ENCODE measurements at regions not wholly inside any gene's neighbourhood (a gene's known extent, or its start where the extent isn't known, plus 50 kb on each side); places are given as distances from the start of the nearest gene placed in this dataset.

DNA sequence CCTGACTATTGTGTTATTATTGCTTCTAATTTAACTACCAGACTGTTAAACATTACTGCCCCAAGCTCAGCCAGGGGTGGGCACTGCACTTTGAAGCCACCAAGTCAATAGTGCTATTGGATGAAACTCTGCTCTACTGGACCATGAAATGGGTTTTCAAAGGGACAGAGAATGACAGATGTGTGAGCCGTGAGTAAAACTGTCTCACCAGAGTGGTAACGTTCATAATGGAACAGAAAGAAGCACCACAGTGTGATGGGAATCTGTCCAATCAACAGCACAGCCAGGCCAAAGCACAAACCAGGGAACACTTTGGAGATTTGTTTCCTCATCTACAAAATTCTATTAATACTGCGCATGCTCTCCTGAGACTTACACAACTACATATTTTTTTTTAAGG, 171.8 kb upstream of the LPP start:
- H3K27ac ChIP-seq, result no peak overlapping the region
- peaks cover 0 to 3% (median 0%) of the 10 kb centered on the region in 4 donors for H3K4me1 ChIP-seq
- H3K9me3 ChIP-seq, result no peaks in the 10 kb centered on the region
- no peak overlapping the region for H3K4me3 ChIP-seq
- no peaks in the 10 kb centered on the region for H3K27me3 ChIP-seq
- TF ChIP-seq CTCF (IDR thresholded peaks at IDR 0.05) (no peak), EP300 (IDR thresholded peaks at IDR 0.05) (no peak), POLR2A (IDR thresholded peaks at IDR 0.05) (no peak)
- 84 to 92% methylated on average over 3 of the region's 3 CpGs for WGBS, 2 donors
- no peak for DNase-seq (ENCODE audit: low spot score in 2 of 2)
- no peaks in the 10 kb centered on the region for H3K36me3 ChIP-seq

- WGBS, 2 donors, result 77 to 80% methylated on average over 6 of the region's 6 CpGs
- Histone ChIP-seq H3K27ac (no peak overlapping the region), H3K27me3 (no peaks in the 10 kb centered on the region), H3K9me3 (no peaks in the 10 kb centered on the region), H3K4me3 (no peak overlapping the region), H3K4me1 (peaks cover 0 to 3% (median 0%) of the 10 kb centered on the region in 4 donors), H3K36me3 (no peaks in the 10 kb centered on the region)
- DNase-seq (ENCODE audit: low spot score in 2 of 2), result peak in 1 of 2 donors; percentile 32
- no peak for TF ChIP-seq CTCF (IDR thresholded peaks at IDR 0.05)
- TF ChIP-seq POLR2A (IDR thresholded peaks at IDR 0.05), result no peak
- no peak for TF ChIP-seq EP300 (IDR thresholded peaks at IDR 0.05)
Observed at GRCh38 chr3:187983484-187984124, 170.4 kb upstream of the LPP start.

DNA sequence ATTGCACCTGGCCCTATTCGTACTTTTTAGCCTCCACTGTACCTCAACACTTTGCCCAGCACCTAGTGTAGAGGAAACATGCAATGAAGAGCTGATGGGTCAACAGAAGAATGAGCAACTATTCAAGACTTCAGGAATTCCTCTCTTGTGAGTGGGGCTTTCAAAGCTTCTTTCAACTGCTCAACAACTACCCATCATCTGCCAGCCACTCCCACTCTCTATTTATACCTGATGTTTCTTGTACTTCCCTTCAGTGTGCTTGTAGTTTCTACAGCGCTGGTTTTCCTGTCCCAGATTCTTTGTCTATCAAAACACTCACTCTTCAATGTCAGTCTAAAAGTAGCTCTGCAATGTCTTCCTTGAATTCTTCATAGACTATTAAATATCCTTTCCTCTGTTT, 168.3 kb upstream of the LPP start:
- H3K4me3 ChIP-seq, result no peak overlapping the region
- H3K9me3 ChIP-seq, result no peaks in the 10 kb centered on the region
- no peak for TF ChIP-seq POLR2A (IDR thresholded peaks at IDR 0.05)
- no peak for TF ChIP-seq CTCF (IDR thresholded peaks at IDR 0.05)
- no peak for TF ChIP-seq EP300 (IDR thresholded peaks at IDR 0.05)
- no peak overlapping the region for H3K27ac ChIP-seq
- peaks cover 0 to 9% (median 3%) of the 10 kb centered on the region in 4 donors for H3K4me1 ChIP-seq
- H3K36me3 ChIP-seq, result no peaks in the 10 kb centered on the region
- WGBS, 2 donors, result 89 to 94% methylated on average over 2 of the region's 2 CpGs
- no peaks in the 10 kb centered on the region for H3K27me3 ChIP-seq
- no peak for DNase-seq (ENCODE audit: low spot score in 2 of 2)

DNA sequence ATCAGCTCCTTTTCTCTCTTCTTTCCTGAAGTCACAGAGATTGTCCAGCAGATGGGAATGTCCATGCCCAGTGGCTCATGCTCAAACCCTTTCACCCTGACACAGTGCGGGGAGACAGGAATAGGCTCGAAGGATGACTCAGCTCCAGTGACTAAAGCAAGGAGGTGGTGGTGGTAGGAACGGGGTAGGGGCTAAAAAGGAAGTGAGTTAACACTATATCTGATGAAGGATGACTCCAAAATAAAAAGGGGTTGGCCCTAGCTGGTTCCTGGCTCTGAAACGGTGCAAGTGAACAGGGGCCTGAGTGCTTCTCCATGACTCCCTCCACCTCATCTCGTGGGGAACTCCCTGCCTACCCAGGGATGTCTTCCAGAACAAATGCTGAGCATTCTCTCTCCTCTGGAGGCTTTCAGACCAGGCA, 167.4 kb upstream of the LPP start:
- WGBS, 2 donors, result 58 to 61% methylated on average over 5 of the region's 5 CpGs

DNA sequence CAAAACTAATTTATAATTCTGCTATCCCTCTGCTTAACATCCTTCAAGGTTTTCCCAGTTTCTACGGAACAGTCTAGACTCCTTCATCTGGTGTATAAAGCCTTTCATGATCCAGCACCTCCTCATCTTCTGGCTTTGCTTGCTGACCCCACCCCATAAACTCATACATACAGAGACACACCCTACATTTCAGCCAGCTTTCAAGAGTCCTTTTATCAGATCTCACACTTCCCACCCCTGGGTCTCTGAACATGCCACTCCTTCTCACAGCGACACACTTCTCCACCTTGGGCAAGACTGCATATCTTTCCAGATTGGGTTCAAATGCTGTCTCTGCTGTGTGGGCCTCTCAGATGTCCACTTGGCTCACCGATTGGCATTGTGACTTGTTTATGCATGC, 166.8 kb upstream of the LPP start:
- 87 to 94% methylated on average over 3 of the region's 3 CpGs for WGBS, 2 donors
- no peak for DNase-seq (ENCODE audit: low spot score in 2 of 2)

More for the DNA sequence above, 167.4 kb upstream of the LPP start:
- TF ChIP-seq POLR2A (IDR thresholded peaks at IDR 0.05) (no peak), EP300 (IDR thresholded peaks at IDR 0.05) (no peak)
- no peak for DNase-seq (ENCODE audit: low spot score in 2 of 2)
- Histone ChIP-seq H3K27me3 (no peaks in the 10 kb centered on the region), H3K4me1 (peaks cover 0 to 9% (median 3%) of the 10 kb centered on the region in 4 donors), H3K27ac (no peak overlapping the region), H3K36me3 (no peaks in the 10 kb centered on the region), H3K9me3 (no peaks in the 10 kb centered on the region), H3K4me3 (no peak overlapping the region)

More for the DNA sequence above, 166.8 kb upstream of the LPP start:
- Histone ChIP-seq H3K4me1 (peaks cover 0 to 9% (median 3%) of the 10 kb centered on the region in 4 donors), H3K9me3 (no peaks in the 10 kb centered on the region), H3K4me3 (no peak overlapping the region), H3K27ac (no peak overlapping the region), H3K36me3 (no peaks in the 10 kb centered on the region), H3K27me3 (no peaks in the 10 kb centered on the region)
- TF ChIP-seq POLR2A (IDR thresholded peaks at IDR 0.05) (no peak), CTCF (IDR thresholded peaks at IDR 0.05) (no peak), EP300 (IDR thresholded peaks at IDR 0.05) (no peak)
